Esophagus muscularis mucosa (tissue), 4 donors: ENCODE measurements at regions not wholly inside any gene's neighbourhood (a gene's known extent, or its start where the extent isn't known, plus 50 kb on each side); places are given as distances from the start of the nearest gene placed in this dataset.

ENCODE experiments used
- DNase-seq: peaks from one replicate; pipeline ENCODE4 v3.0.0-alpha.2; 2017; ENCODE audit errors: extremely low spot score
- H3K27ac ChIP-seq, 4 donors: fragments of 200-600 bp; sonication (generic); replicated peaks in 1 of 4; 1 replicate in 3 of 4; 2 replicates in 1 of 4; pipeline ENCODE4 v1.5.1; 2016 to 2019; ENCODE audit warnings: mild to moderate bottlenecking in 1 of 4
- H3K27me3 ChIP-seq, 4 donors: fragments of 200-600 bp; sonication (generic); one replicate each; pipeline versions ENCODE4 v1.5.1 to v1.6.0; 2016 to 2019
- H3K36me3 ChIP-seq, 4 donors: fragments of 200-600 bp; sonication (generic); one replicate each; pipeline ENCODE4 v1.5.1; 2016 to 2019
- H3K4me1 ChIP-seq, 4 donors: fragments of 200-600 bp; sonication (generic); one replicate each; pipeline ENCODE4 v1.5.1; 2016 to 2019
- H3K4me3 ChIP-seq, 4 donors: fragments of 200-600 bp; sonication (generic); 1 replicate in 2 of 4; 2 replicates in 2 of 4; pipeline ENCODE4 v1.5.1; 2016 to 2019; ENCODE audit warnings: mild to moderate bottlenecking in 4 of 4, moderate library complexity in 1 of 4
- H3K9me3 ChIP-seq, 4 donors: fragments of 200-600 bp; sonication (generic); 1 replicate in 3 of 4; 2 replicates in 1 of 4; pipeline ENCODE4 v1.5.1; 2016 to 2019
- EP300 ChIP-seq: sonication (generic); formaldehyde crosslinking; IDR thresholded peaks from one replicate; pipeline ENCODE4 v1.6.1; 2017; ENCODE audit warnings: antibody characterized with exemption
- POLR2A ChIP-seq: fragments of 450-650 bp; IDR thresholded peaks from one replicate; pipeline ENCODE4 v1.6.1; 2017; ENCODE audit warnings: antibody characterized with exemption, moderate library complexity, mild to moderate bottlenecking, low read depth
- POLR2AphosphoS5 ChIP-seq, 2 donors: sonication (generic); formaldehyde crosslinking; IDR thresholded peaks; one replicate each; pipeline ENCODE4 v1.6.1; 2017; ENCODE audit warnings: antibody characterized with exemption in 2 of 2
- WGBS: methylation state at CpG from one replicate; pipeline ENCODE4 v1.1.5; 2018; 5-methylcytosine and 5-hydroxymethylcytosine counted together
- intact Hi-C: fragments of 100-400 bp; cut with DNase I; formaldehyde crosslinking; loops from one replicate; pipeline ENCODE4 v1.15.1; 2023
- TF ChIP-seq, protein P1 (sequence below), 3 experiments: fragments of 200-600 bp in 2 of 3; fragments of 450-650 bp in 1 of 3; sonication (generic) in 2 of 3; IDR thresholded peaks; one replicate each; pipeline ENCODE4 v1.5.1; 2017 to 2019; ENCODE audit warnings: antibody characterized with exemption in 3 of 3, mild to moderate bottlenecking in 2 of 3, moderate library complexity in 1 of 3

DNA sequence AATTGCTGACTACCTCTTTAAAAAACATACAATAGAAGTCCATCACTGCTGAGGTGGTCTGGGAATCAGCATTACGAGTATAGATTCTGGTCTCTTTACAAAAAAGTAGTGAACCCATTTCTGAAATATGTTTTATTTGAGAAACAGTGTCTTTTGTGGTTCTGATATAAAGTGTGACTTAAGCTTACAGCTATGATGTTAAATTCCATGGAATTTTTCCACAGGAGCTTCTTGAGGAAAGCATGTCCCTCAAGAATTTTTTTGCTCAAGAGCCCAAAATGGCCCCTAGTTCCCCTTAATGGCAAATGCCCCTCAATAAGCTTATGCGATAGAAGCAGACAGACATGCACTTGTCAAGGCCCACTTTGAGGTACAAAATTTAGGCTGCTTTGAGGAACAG is 265.7 kb downstream of the FAM170A start:
- Histone ChIP-seq H3K4me1 (no peaks in the 10 kb centered on the region), H3K36me3 (no peaks in the 10 kb centered on the region), H3K27ac (no peak overlapping the region), H3K27me3 (no peaks in the 10 kb centered on the region), H3K4me3 (no peak overlapping the region), H3K9me3 (no peaks in the 10 kb centered on the region)
- no peak for DNase-seq
- WGBS: 97% methylated on average over 2 of the region's 2 CpGs
- no peak for TF ChIP-seq EP300
- TF ChIP-seq POLR2AphosphoS5 (IDR thresholded peaks at IDR 0.05): no peak
- TF ChIP-seq, protein P1, sequence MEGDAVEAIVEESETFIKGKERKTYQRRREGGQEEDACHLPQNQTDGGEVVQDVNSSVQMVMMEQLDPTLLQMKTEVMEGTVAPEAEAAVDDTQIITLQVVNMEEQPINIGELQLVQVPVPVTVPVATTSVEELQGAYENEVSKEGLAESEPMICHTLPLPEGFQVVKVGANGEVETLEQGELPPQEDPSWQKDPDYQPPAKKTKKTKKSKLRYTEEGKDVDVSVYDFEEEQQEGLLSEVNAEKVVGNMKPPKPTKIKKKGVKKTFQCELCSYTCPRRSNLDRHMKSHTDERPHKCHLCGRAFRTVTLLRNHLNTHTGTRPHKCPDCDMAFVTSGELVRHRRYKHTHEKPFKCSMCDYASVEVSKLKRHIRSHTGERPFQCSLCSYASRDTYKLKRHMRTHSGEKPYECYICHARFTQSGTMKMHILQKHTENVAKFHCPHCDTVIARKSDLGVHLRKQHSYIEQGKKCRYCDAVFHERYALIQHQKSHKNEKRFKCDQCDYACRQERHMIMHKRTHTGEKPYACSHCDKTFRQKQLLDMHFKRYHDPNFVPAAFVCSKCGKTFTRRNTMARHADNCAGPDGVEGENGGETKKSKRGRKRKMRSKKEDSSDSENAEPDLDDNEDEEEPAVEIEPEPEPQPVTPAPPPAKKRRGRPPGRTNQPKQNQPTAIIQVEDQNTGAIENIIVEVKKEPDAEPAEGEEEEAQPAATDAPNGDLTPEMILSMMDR (IDR thresholded peaks at IDR 0.05): no peak
- no peak for TF ChIP-seq POLR2A
- intact Hi-C loops: no loop called here

GRCh38 chr5:119896826-119897536 is 267.6 kb downstream of the FAM170A start:
- WGBS: 68% methylated on average over 2 of the region's 2 CpGs
- TF ChIP-seq EP300 (no peak), POLR2AphosphoS5 (IDR thresholded peaks at IDR 0.05) (no peak), POLR2A (no peak)
- TF ChIP-seq, protein P1 (IDR thresholded peaks at IDR 0.05): no peak
- H3K4me3 ChIP-seq: no peak overlapping the region
- H3K27ac ChIP-seq: no peak overlapping the region
- H3K36me3 ChIP-seq: no peaks in the 10 kb centered on the region
- intact Hi-C loops: no loop called here
- no peaks in the 10 kb centered on the region for H3K27me3 ChIP-seq
- no peaks in the 10 kb centered on the region for H3K4me1 ChIP-seq
- DNase-seq: no peak
- H3K9me3 ChIP-seq: no peaks in the 10 kb centered on the region

GRCh38 chr5:119897537-119898370 is 268.4 kb downstream of the FAM170A start:
- TF ChIP-seq POLR2AphosphoS5 (IDR thresholded peaks at IDR 0.05): no peak
- TF ChIP-seq, protein P1 (IDR thresholded peaks at IDR 0.05): no peak
- no peak for TF ChIP-seq EP300
- TF ChIP-seq POLR2A: no peak
- Histone ChIP-seq H3K27ac (no peak overlapping the region), H3K36me3 (no peaks in the 10 kb centered on the region), H3K9me3 (no peaks in the 10 kb centered on the region), H3K27me3 (no peaks in the 10 kb centered on the region), H3K4me3 (no peak overlapping the region), H3K4me1 (no peaks in the 10 kb centered on the region)
- DNase-seq: no peak
- 85% methylated on average over 6 of the region's 6 CpGs for WGBS
- intact Hi-C loops: no loop called here

GRCh38 chr5:119899981-119900380 is 270.6 kb downstream of the FAM170A start:
- WGBS: 63% methylated on average over 2 of the region's 2 CpGs
- H3K27ac ChIP-seq: no peak overlapping the region

More at GRCh38 chr5:119899981-119900380, 270.6 kb downstream of the FAM170A start:
- TF ChIP-seq EP300 (no peak), POLR2AphosphoS5 (IDR thresholded peaks at IDR 0.05) (no peak), POLR2A (no peak)
- TF ChIP-seq, protein P1 (IDR thresholded peaks at IDR 0.05): no peak
- H3K27me3 ChIP-seq: no peaks in the 10 kb centered on the region
- intact Hi-C loops: no loop called here
- no peak overlapping the region for H3K4me3 ChIP-seq
- H3K9me3 ChIP-seq: no peaks in the 10 kb centered on the region
- DNase-seq: no peak
- H3K36me3 ChIP-seq: no peaks in the 10 kb centered on the region
- H3K4me1 ChIP-seq: no peaks in the 10 kb centered on the region
